Mesendoderm (in vitro differentiated cells): ENCODE measurements at regions not wholly inside any gene's neighbourhood (a gene's known extent, or its start where the extent isn't known, plus 50 kb on each side); places are given as distances from the start of the nearest gene placed in this dataset.

Experiments used
- DNase-seq: peaks from one replicate; pipeline ENCODE4 v3.0.0; 2013
- H2AK5ac ChIP-seq: 2 replicates; pipeline ENCODE4 v1.6.1; 2013; ENCODE audit warnings: low read length, inconsistent platforms
- H2BK120ac ChIP-seq: 2 replicates; pipeline ENCODE4 v1.6.1; 2013; ENCODE audit warnings: low read depth, mild to moderate bottlenecking, low read length, moderate library complexity, mixed read lengths
- H2BK15ac ChIP-seq: replicated peaks from 2 replicates; pipeline ENCODE4 v1.6.1; 2013; ENCODE audit warnings: low read depth, mild to moderate bottlenecking, moderate library complexity
- H2BK5ac ChIP-seq: 2 replicates; pipeline ENCODE4 v1.6.1; 2013; ENCODE audit warnings: low read length, inconsistent platforms
- H3K18ac ChIP-seq: 2 replicates; pipeline ENCODE4 v1.6.1; 2013; ENCODE audit warnings: mild to moderate bottlenecking, low read length, mixed read lengths
- H3K23ac ChIP-seq: one replicate; pipeline ENCODE4 v1.6.1; 2013; ENCODE audit warnings: low read length
- H3K27ac ChIP-seq: 2 replicates; pipeline ENCODE4 v1.5.1; 2013; ENCODE audit warnings: low read depth, mild to moderate bottlenecking, inconsistent platforms, low read length, moderate library complexity
- H3K27me3 ChIP-seq: 2 replicates; pipeline ENCODE4 v1.6.1; 2013; ENCODE audit warnings: low read length, control low read depth, mild to moderate bottlenecking, inconsistent platforms; ENCODE audit not compliant: insufficient read depth, poor library complexity
- H3K36me3 ChIP-seq: 2 replicates; pipeline ENCODE4 v1.6.1; 2013; ENCODE audit warnings: low read length, inconsistent platforms; ENCODE audit not compliant: control insufficient read depth, insufficient read depth
- H3K4ac ChIP-seq: one replicate; pipeline ENCODE4 v1.6.1; 2013; ENCODE audit warnings: low read depth, mild to moderate bottlenecking, low read length, moderate library complexity
- H3K4me1 ChIP-seq: 2 replicates; pipeline ENCODE4 v1.6.1; 2013; ENCODE audit warnings: low read depth, low read length, inconsistent platforms; ENCODE audit not compliant: control insufficient read depth
- H3K4me2 ChIP-seq: 2 replicates; pipeline ENCODE4 v1.6.1; 2013; ENCODE audit warnings: low read length
- H3K4me3 ChIP-seq: 2 replicates; pipeline ENCODE4 v1.5.1; 2013; ENCODE audit warnings: mild to moderate bottlenecking, low read length
- H3K56ac ChIP-seq: one replicate; pipeline ENCODE4 v1.6.1; 2013; ENCODE audit warnings: low read length
- H3K79me1 ChIP-seq: 2 replicates; pipeline ENCODE4 v1.6.1; 2013; ENCODE audit warnings: low read length, inconsistent platforms
- H3K79me2 ChIP-seq: 2 replicates; pipeline ENCODE4 v1.6.1; 2013; ENCODE audit warnings: mild to moderate bottlenecking, low read length; ENCODE audit not compliant: control insufficient read depth, insufficient read depth
- H3K9ac ChIP-seq: 2 replicates; pipeline ENCODE4 v1.6.1; 2013; ENCODE audit warnings: low read length, inconsistent platforms
- H4K5ac ChIP-seq: one replicate; pipeline ENCODE4 v1.6.1; 2013; ENCODE audit warnings: low read length
- H4K8ac ChIP-seq: one replicate; pipeline ENCODE4 v1.6.1; 2013; ENCODE audit warnings: low read depth, mild to moderate bottlenecking, control low read depth, low read length, moderate library complexity
- WGBS: extraction: QIAGEN DNeasy Blood & Tissue Kit; methylation state at CpG from one replicate; pipeline ENCODE4 v1.1.7; 2013; ENCODE audit warnings: low lambda C conversion rate, missing lambda C conversion rate; ENCODE audit not compliant: insufficient coverage; ENCODE audit errors: extremely low coverage; 5-methylcytosine and 5-hydroxymethylcytosine counted together

DNA sequence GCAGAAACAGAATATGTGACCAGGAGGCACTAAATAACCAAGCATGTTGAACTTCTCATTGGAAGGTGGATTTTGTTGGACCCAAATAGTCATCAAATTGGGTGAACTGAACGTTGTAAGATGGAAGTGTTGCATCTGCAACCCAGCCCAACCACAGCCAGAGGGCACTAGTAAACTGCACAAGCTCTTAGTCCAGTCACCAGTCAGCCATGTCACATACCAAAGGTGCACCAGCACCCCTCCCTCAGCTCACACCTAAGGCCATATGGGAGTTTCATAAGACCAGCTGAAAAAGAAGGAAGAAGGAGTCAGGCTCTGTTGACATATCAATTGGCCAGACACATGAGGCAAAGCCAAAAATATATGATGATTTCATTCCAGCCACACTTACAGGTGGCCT, 481.7 kb upstream of the NR5A2 start:
- no peak overlapping the region for H3K4ac ChIP-seq
- H3K79me2 ChIP-seq = no peaks in the 10 kb centered on the region
- H3K4me2 ChIP-seq = no peak overlapping the region
- WGBS = no CpG with 5 or more reads among the region's 1 CpG
- H3K18ac ChIP-seq = no peak overlapping the region
- no peak overlapping the region for H2BK5ac ChIP-seq
- H3K9ac ChIP-seq = no peak overlapping the region
- H2BK120ac ChIP-seq = no peak overlapping the region
- peak; percentile 60 for DNase-seq
- no peak overlapping the region for H3K27ac ChIP-seq
- H3K36me3 ChIP-seq = no peaks in the 10 kb centered on the region
- H3K79me1 ChIP-seq = no peaks in the 10 kb centered on the region
- no peak overlapping the region for H4K8ac ChIP-seq
- H3K4me3 ChIP-seq = no peak overlapping the region
- H3K56ac ChIP-seq = no peak overlapping the region
- H2AK5ac ChIP-seq = no peak overlapping the region
- H4K5ac ChIP-seq = no peak overlapping the region
- H3K23ac ChIP-seq = no peak overlapping the region
- no peaks in the 10 kb centered on the region for H3K4me1 ChIP-seq
- no peak overlapping the region for H2BK15ac ChIP-seq
- no peaks in the 10 kb centered on the region for H3K27me3 ChIP-seq

DNA sequence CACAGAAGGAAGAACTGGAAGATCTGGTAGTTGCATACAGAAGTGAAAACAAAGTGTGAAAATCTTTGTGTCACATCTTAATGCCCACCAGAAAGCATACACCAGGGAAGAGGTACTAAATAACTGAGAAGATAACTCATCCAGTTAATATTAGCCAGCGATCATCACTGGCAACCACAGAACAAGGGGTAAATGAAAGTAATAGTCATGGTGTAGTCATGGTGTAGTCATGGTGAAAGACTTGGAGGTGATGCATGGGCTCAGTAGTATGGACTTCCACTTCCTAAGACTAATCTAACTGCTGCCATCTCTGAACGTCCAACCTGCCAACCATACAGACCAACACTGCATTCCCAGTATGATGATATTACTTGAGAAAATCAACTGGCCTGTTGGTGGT, 481.2 kb upstream of the NR5A2 start:
- Histone ChIP-seq H3K56ac (no peak overlapping the region), H3K4me2 (no peak overlapping the region), H3K23ac (no peak overlapping the region), H4K8ac (no peak overlapping the region), H2BK120ac (no peak overlapping the region), H3K27me3 (no peaks in the 10 kb centered on the region), H4K5ac (no peak overlapping the region), H3K27ac (no peak overlapping the region), H2AK5ac (no peak overlapping the region), H3K4me3 (no peak overlapping the region), H3K36me3 (no peaks in the 10 kb centered on the region), H3K18ac (no peak overlapping the region), H3K79me2 (no peaks in the 10 kb centered on the region), H3K79me1 (no peaks in the 10 kb centered on the region), H2BK15ac (no peak overlapping the region), H3K9ac (no peak overlapping the region), H3K4me1 (no peaks in the 10 kb centered on the region), H2BK5ac (no peak overlapping the region), H3K4ac (no peak overlapping the region)
- no CpG with 5 or more reads among the region's 2 CpGs for WGBS
- DNase-seq = no peak

DNA sequence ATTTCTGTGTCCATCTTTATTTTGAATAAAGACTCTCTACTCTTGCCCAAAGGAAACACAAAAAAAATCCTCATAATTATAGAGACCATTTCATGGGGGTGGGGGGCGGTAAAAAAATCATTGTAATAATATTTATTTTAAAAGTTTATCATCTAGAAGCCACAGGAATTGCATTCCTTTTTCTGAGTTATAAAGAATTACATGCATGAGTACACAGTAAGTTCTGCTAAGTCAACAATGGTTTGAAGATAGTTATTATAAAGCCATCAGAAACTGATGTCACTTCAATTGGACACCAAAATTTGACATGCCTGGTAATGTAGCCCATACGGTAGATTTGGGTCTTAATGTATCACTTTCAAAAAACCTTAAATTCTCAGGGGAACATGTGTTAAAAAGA, 478.1 kb upstream of the NR5A2 start:
- H3K36me3 ChIP-seq = no peaks in the 10 kb centered on the region
- no peak overlapping the region for H3K18ac ChIP-seq
- H3K4me2 ChIP-seq = no peak overlapping the region
- no peak overlapping the region for H4K5ac ChIP-seq
- H3K4me3 ChIP-seq = no peak overlapping the region
- DNase-seq = no peak
- no peak overlapping the region for H3K23ac ChIP-seq
- no CpG with 5 or more reads among the region's 2 CpGs for WGBS
- no peak overlapping the region for H3K9ac ChIP-seq
- no peak overlapping the region for H2BK120ac ChIP-seq
- no peaks in the 10 kb centered on the region for H3K79me2 ChIP-seq
- no peak overlapping the region for H4K8ac ChIP-seq
- no peak overlapping the region for H3K4ac ChIP-seq
- H2AK5ac ChIP-seq = no peak overlapping the region
- no peak overlapping the region for H3K56ac ChIP-seq
- no peaks in the 10 kb centered on the region for H3K27me3 ChIP-seq
- H3K4me1 ChIP-seq = no peaks in the 10 kb centered on the region
- no peak overlapping the region for H2BK5ac ChIP-seq
- no peak overlapping the region for H2BK15ac ChIP-seq
- H3K79me1 ChIP-seq = no peaks in the 10 kb centered on the region
- no peak overlapping the region for H3K27ac ChIP-seq

DNA sequence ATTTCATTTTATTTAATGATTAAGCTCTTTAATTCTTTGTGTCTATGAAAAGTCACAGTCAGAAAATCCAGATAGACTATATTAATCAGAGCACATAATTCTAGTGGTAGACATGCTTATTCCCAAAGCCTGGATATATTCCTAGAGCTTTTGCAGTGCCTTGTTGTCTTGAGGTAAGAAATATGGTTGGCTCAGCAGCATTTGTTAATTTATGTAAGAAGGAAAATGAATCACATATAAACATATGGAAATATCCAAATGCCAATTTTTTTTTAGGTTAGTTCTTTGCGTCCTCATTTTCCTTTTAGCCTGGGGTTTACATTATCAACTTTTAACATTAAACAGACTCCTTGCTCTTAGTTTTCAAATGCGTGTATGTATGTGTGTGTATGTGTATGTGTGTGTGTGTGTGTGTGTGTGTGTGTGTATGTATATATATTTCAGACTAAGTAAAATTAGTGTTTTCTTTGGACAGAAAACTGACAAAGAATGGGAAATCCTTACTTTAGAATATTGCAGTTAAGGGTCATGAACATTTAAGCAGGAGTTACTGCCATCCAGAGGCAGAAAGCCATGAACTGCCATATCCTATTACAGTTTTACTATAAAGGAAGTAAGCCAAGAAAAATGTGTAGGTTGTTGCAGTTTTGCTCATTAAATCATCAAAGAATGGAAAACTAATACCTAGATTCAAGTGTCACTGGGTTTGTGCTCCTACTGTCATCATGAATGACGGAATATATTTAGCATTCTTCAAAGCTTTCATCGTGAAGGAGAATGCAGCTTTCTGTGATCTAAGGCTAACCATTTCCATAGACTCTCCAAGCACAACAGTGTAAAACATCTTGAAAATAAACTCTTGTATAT, 477.1 kb upstream of the NR5A2 start:
- H3K27ac ChIP-seq = no peak overlapping the region

DNA sequence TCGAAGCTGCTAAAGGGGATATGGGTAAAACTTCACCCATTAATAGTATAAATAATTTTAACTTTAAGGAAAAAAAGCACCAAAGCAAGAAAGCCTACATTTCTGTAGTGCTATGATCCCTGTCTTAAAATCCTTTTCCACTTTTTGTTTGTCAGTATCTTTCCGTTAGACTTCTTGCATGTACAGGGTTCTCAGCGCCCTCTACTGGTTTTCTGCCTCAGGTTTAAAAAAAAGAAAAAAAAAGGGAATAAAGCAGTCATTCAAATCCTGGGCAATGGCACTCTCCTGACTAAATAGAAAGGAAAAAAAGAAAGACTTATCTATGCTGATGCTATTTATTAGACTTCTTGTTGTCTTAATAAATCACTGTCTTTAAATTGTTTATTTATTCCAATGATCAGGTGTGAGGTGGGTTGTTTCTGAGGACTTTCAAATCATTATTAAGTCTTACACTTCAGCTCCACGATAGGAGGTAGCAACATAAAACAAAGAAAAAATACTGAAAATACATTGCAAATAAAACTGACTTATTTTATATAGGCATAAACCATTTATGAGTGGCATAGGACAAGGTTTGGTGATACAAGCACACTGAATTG, 475.4 kb upstream of the NR5A2 start:
- H3K27ac ChIP-seq = no peak overlapping the region
- H3K23ac ChIP-seq = no peak overlapping the region
- peak; percentile 59 for DNase-seq
- H3K4me3 ChIP-seq = no peak overlapping the region
- WGBS = no CpG with 5 or more reads among the region's 4 CpGs
- H3K79me1 ChIP-seq = no peaks in the 10 kb centered on the region
- no peak overlapping the region for H2BK5ac ChIP-seq
- H2AK5ac ChIP-seq = no peak overlapping the region
- H3K18ac ChIP-seq = no peak overlapping the region
- H4K8ac ChIP-seq = no peak overlapping the region
- H3K4ac ChIP-seq = no peak overlapping the region
- no peak overlapping the region for H4K5ac ChIP-seq
- no peak overlapping the region for H3K9ac ChIP-seq
- no peak overlapping the region for H3K56ac ChIP-seq
- H3K4me1 ChIP-seq = no peaks in the 10 kb centered on the region
- H3K36me3 ChIP-seq = no peaks in the 10 kb centered on the region
- H3K27me3 ChIP-seq = no peaks in the 10 kb centered on the region
- H2BK15ac ChIP-seq = no peak overlapping the region
- H3K79me2 ChIP-seq = no peaks in the 10 kb centered on the region
- H3K4me2 ChIP-seq = no peak overlapping the region
- H2BK120ac ChIP-seq = no peak overlapping the region

More for the DNA sequence above, 477.1 kb upstream of the NR5A2 start:
- H2AK5ac ChIP-seq = no peak overlapping the region
- no peak overlapping the region for H3K9ac ChIP-seq
- H3K79me1 ChIP-seq = no peaks in the 10 kb centered on the region
- H3K4me3 ChIP-seq = no peak overlapping the region
- no peaks in the 10 kb centered on the region for H3K36me3 ChIP-seq
- WGBS = no CpG with 5 or more reads among the region's 4 CpGs
- no peaks in the 10 kb centered on the region for H3K4me1 ChIP-seq
- H2BK120ac ChIP-seq = no peak overlapping the region
- no peak overlapping the region for H4K5ac ChIP-seq
- H2BK15ac ChIP-seq = no peak overlapping the region
- H3K79me2 ChIP-seq = no peaks in the 10 kb centered on the region
- H3K56ac ChIP-seq = no peak overlapping the region
- no peaks in the 10 kb centered on the region for H3K27me3 ChIP-seq
- H3K4ac ChIP-seq = no peak overlapping the region
- no peak overlapping the region for H2BK5ac ChIP-seq
- no peak overlapping the region for H3K4me2 ChIP-seq
- H3K18ac ChIP-seq = no peak overlapping the region
- no peak overlapping the region for H3K23ac ChIP-seq
- no peak for DNase-seq
- no peak overlapping the region for H4K8ac ChIP-seq
